Ishikawa (cell line): ENCODE measurements at regions not wholly inside any gene's neighbourhood (a gene's known extent, or its start where the extent isn't known, plus 50 kb on each side); places are given as distances from the start of the nearest gene placed in this dataset.

ENCODE experiments used
- CREB1 ChIP-seq: IDR thresholded peaks from 2 replicates; pipeline ENCODE4 v1.6.1; 2012; ENCODE audit warnings: low read depth
- EGR1 ChIP-seq: IDR thresholded peaks from 2 replicates; pipeline ENCODE4 v1.6.1; 2012
- EP300 ChIP-seq: IDR thresholded peaks from 2 replicates; pipeline ENCODE4 v1.6.1; 2012; ENCODE audit warnings: borderline replicate concordance
- FOXM1 ChIP-seq: IDR thresholded peaks from 2 replicates; pipeline ENCODE4 v1.6.1; 2012; ENCODE audit warnings: low read depth, borderline replicate concordance
- MAX ChIP-seq: IDR thresholded peaks from 2 replicates; pipeline ENCODE4 v1.6.1; 2012
- NFIC ChIP-seq: IDR thresholded peaks from 2 replicates; pipeline ENCODE4 v1.6.1; 2012
- RAD21 ChIP-seq: IDR thresholded peaks from 2 replicates; pipeline ENCODE4 v1.6.1; 2012; ENCODE audit warnings: low read depth
- REST ChIP-seq: IDR thresholded peaks from 2 replicates; pipeline ENCODE4 v1.6.1; 2012; ENCODE audit warnings: low read depth, mild to moderate bottlenecking
- TAF1 ChIP-seq: IDR thresholded peaks from 2 replicates; pipeline ENCODE4 v1.6.1; 2012; ENCODE audit warnings: low read depth, mild to moderate bottlenecking
- TCF12 ChIP-seq: IDR thresholded peaks from 2 replicates; pipeline ENCODE4 v1.6.1; 2012; ENCODE audit warnings: low read depth
- TEAD4 ChIP-seq: IDR thresholded peaks from 2 replicates; pipeline ENCODE4 v1.6.1; 2012
- YY1 ChIP-seq: IDR thresholded peaks from 2 replicates; pipeline ENCODE4 v1.6.1; 2012; ENCODE audit warnings: low read depth

- TF ChIP-seq MAX (no peak), YY1 (no peak), EP300 (no peak), RAD21 (no peak), FOXM1 (no peak), REST (no peak), EGR1 (no peak), TAF1 (no peak), NFIC (no peak), CREB1 (no peak), TEAD4 (no peak), TCF12 (no peak)
Observed at GRCh38 chr10:34941471-34942357, 126.6 kb upstream of the PARD3 start.
